ENCODE measurements at regions not wholly inside any gene's neighbourhood (a gene's known extent, or its start where the extent isn't known, plus 50 kb on each side); places are given as distances from the start of the nearest gene placed in this dataset.

DNA sequence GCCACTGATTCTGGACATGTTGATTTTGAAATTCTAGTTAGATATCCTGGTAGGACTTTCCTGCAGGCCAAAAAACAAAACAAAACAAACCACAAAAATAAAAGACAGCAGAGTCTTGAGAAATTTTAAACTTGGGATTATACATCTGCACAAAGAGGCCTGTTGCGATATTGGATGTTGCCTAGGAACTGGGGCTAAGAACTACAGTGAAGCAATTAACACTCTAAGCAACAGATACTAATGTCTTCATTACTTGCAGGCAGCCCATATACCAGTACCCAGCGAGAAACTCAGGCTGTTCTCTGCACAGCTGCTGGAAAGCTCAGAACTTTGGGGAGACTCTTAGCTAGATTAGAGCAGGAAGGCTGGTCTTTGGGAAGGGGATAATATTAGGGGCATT, 69.1 kb upstream of the SCOC start:
- Histone ChIP-seq H3F3A (ENCODE audit: low read depth) (no peaks in the 10 kb centered on the region), H2AFZ (ENCODE audit: low read length) (no peak overlapping the region), H3K4me1 (ENCODE audit: insufficient read depth, low read length, poor library complexity, severe bottlenecking) (peaks cover 10% of the 10 kb centered on the region), H3K4me2 (ENCODE audit: low read depth, low read length, poor library complexity, severe bottlenecking) (no peak overlapping the region), H3K9ac (ENCODE audit: low read depth, low read length, poor library complexity, severe bottlenecking) (no peak overlapping the region), H3K9me2 (replicated peaks; ENCODE audit: low read depth, low read length) (no peaks in the 10 kb centered on the region), H4K20me1 (ENCODE audit: insufficient read depth, low read length, poor library complexity, severe bottlenecking) (no peaks in the 10 kb centered on the region), H3K4me3 (ENCODE audit: low read length, poor library complexity, severe bottlenecking) (no peak overlapping the region), H3K36me3 (ENCODE audit: insufficient read depth, low read length) (no peaks in the 10 kb centered on the region), H3K27me3 (ENCODE audit: insufficient read depth, low read length, poor library complexity, severe bottlenecking) (no peaks in the 10 kb centered on the region), H3K9me3 (ENCODE audit: insufficient read depth, low read depth, low read length) (no peaks in the 10 kb centered on the region), H3K79me2 (ENCODE audit: insufficient read depth, low read length) (no peaks in the 10 kb centered on the region)
- TF ChIP-seq CTCF (conservative IDR thresholded peaks at IDR 0.05; ENCODE audit: low read length) (no peak), EZH2phosphoT487 (IDR thresholded peaks at IDR 0.05; ENCODE audit: borderline replicate concordance) (no peak)

GRCh38 chr4:140302151-140302859, 71.1 kb upstream of the SCOC start:
- H3K4me2 ChIP-seq (ENCODE audit: low read depth, low read length, poor library complexity, severe bottlenecking): no peak overlapping the region
- H3K9me2 ChIP-seq (replicated peaks; ENCODE audit: low read depth, low read length): no peaks in the 10 kb centered on the region
- H3K27me3 ChIP-seq (ENCODE audit: insufficient read depth, low read length, poor library complexity, severe bottlenecking): no peaks in the 10 kb centered on the region
- no peak overlapping the region for H3K4me3 ChIP-seq (ENCODE audit: low read length, poor library complexity, severe bottlenecking)
- no peaks in the 10 kb centered on the region for H3K36me3 ChIP-seq (ENCODE audit: insufficient read depth, low read length)
- TF ChIP-seq CTCF (conservative IDR thresholded peaks at IDR 0.05; ENCODE audit: low read length): no peak
- TF ChIP-seq EZH2phosphoT487 (IDR thresholded peaks at IDR 0.05; ENCODE audit: borderline replicate concordance): no peak
- H4K20me1 ChIP-seq (ENCODE audit: insufficient read depth, low read length, poor library complexity, severe bottlenecking): no peaks in the 10 kb centered on the region
- H3K4me1 ChIP-seq (ENCODE audit: insufficient read depth, low read length, poor library complexity, severe bottlenecking): peaks cover 10% of the 10 kb centered on the region
- no peak overlapping the region for H2AFZ ChIP-seq (ENCODE audit: low read length)
- no peaks in the 10 kb centered on the region for H3K79me2 ChIP-seq (ENCODE audit: insufficient read depth, low read length)
- H3K9me3 ChIP-seq (ENCODE audit: insufficient read depth, low read depth, low read length): no peaks in the 10 kb centered on the region
- H3F3A ChIP-seq (ENCODE audit: low read depth): no peaks in the 10 kb centered on the region
- no peak overlapping the region for H3K9ac ChIP-seq (ENCODE audit: low read depth, low read length, poor library complexity, severe bottlenecking)

DNA sequence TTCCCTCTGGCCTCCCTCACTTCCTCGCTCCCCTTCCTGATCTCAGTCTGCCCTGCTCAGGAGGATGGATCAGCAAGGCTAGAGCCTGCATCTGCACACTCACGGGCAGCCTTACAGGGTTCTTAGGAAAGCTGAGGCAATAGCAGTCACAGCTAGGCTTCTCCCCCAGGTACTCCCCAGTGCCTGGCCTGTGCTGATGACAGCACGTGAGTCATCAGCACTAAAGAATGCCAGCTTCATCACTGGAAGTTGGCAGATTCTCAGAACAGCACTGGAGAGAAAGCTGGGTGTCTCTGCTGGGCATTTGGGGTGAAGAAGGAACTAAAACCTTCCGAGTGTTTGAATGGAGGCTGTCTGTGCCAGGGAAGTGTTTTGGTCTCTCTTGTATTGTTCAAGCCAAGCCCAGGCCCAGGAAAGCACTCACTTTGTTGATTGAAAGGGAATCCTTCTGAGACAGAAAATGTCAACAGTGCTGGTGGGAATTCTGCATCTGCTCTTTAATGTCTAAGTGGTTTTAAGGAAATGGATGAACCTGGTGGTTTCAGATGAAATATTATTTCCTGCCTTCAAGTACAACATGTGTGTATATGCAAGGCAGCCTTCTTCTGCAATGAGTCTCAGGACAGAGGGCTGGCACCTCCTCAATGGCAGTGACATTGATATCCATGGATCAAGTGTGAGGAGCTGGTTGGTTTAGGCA, 73.0 kb upstream of the SCOC start:
- Histone ChIP-seq H3K4me2 (ENCODE audit: low read depth, low read length, poor library complexity, severe bottlenecking) (no peak overlapping the region), H3K9me2 (replicated peaks; ENCODE audit: low read depth, low read length) (no peaks in the 10 kb centered on the region), H2AFZ (ENCODE audit: low read length) (no peak overlapping the region; the same call in 1 of the 2 replicates), H3K27me3 (ENCODE audit: insufficient read depth, low read length, poor library complexity, severe bottlenecking) (no peaks in the 10 kb centered on the region), H3K4me3 (ENCODE audit: low read length, poor library complexity, severe bottlenecking) (no peak overlapping the region), H3K79me2 (ENCODE audit: insufficient read depth, low read length) (no peaks in the 10 kb centered on the region), H3F3A (ENCODE audit: low read depth) (no peaks in the 10 kb centered on the region), H4K20me1 (ENCODE audit: insufficient read depth, low read length, poor library complexity, severe bottlenecking) (no peaks in the 10 kb centered on the region), H3K9ac (ENCODE audit: low read depth, low read length, poor library complexity, severe bottlenecking) (no peak overlapping the region), H3K36me3 (ENCODE audit: insufficient read depth, low read length) (no peaks in the 10 kb centered on the region), H3K9me3 (ENCODE audit: insufficient read depth, low read depth, low read length) (no peaks in the 10 kb centered on the region), H3K4me1 (ENCODE audit: insufficient read depth, low read length, poor library complexity, severe bottlenecking) (peaks cover 10% of the 10 kb centered on the region)
- no peak for TF ChIP-seq CTCF (conservative IDR thresholded peaks at IDR 0.05; ENCODE audit: low read length)
- TF ChIP-seq EZH2phosphoT487 (IDR thresholded peaks at IDR 0.05; ENCODE audit: borderline replicate concordance): no peak

All from Loucy (cell line).